22Rv1 (cell line): ENCODE measurements at regions not wholly inside any gene's neighbourhood (a gene's known extent, or its start where the extent isn't known, plus 50 kb on each side); places are given as distances from the start of the nearest gene placed in this dataset.

Source experiments
- H3K27ac ChIP-seq: fragments of 450-650 bp; 2 replicates; pipeline ENCODE4 v1.5.1; 2017
- ZFX ChIP-seq: fragments of 450-650 bp; IDR thresholded peaks from 2 replicates; pipeline ENCODE4 v1.6.1; 2017; ENCODE audit warnings: antibody characterized with exemption, borderline replicate concordance
- TF ChIP-seq, protein P1 (sequence below): fragments of 450-650 bp; IDR thresholded peaks from 2 replicates; pipeline ENCODE4 v1.5.1; 2017; ENCODE audit warnings: mild to moderate bottlenecking

DNA sequence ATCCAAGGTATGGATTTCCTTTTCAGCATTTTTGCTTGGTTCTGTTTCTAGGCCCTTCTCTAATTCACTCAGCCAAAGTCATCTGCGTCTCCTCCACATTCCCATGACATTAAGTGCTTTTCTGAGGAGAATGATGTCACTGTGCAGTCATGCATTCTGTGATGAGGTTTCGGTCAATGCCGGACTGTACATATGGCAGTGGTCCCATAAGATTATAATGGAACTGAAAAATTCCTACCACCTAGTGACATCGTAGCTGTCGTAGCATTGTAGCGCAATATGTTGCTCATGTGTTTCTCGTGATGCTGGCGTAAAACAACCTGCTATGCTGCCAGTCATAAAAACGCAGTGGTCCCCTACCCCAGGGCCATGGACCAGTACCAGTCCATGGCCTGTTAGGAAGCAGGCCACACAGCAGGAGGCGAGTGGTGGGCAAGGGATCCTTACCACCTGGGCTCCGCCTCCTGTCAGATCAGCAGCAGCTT is 63.4 kb upstream of the TNFRSF19 start:
- no peak for TF ChIP-seq ZFX
- TF ChIP-seq, protein P1, sequence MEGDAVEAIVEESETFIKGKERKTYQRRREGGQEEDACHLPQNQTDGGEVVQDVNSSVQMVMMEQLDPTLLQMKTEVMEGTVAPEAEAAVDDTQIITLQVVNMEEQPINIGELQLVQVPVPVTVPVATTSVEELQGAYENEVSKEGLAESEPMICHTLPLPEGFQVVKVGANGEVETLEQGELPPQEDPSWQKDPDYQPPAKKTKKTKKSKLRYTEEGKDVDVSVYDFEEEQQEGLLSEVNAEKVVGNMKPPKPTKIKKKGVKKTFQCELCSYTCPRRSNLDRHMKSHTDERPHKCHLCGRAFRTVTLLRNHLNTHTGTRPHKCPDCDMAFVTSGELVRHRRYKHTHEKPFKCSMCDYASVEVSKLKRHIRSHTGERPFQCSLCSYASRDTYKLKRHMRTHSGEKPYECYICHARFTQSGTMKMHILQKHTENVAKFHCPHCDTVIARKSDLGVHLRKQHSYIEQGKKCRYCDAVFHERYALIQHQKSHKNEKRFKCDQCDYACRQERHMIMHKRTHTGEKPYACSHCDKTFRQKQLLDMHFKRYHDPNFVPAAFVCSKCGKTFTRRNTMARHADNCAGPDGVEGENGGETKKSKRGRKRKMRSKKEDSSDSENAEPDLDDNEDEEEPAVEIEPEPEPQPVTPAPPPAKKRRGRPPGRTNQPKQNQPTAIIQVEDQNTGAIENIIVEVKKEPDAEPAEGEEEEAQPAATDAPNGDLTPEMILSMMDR, result no peak
- H3K27ac ChIP-seq, result no peak overlapping the region

DNA sequence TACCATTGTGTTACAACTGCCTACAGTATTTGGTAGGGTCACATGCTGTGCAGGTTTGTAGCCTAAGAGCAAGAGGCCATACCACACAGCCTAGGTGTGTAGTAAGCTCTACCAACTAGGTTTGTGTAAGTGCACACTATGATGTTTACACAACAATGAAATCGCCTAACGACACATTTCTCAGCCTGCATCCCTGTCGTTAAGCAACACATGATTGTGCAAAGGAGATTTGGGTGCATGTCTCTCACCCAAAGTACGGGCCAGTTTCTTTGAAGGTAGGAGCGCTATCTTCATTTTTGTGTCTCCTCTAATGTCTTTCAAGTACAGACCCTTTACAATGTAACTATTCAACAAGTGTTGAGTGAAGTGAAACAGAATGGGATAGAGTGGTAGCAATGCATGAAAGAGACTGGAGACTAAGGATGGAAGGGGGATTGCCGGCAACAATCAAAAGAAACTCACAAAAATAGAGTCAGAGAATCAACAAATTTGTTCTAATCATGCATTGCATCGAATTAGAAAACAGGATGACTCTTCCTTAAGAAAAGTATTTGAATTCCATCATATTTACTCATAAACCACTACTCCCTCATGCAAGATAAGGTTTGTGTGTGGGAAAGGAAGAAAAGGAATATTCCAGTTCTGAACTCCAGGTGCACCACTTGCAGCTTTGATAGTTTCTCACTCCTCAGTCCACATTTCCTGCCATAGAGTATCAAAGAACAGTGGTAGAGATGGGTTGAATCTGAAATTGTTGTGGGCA is 60.2 kb upstream of the TNFRSF19 start:
- TF ChIP-seq ZFX, result no peak
- TF ChIP-seq, protein P1, result no peak
- no peak overlapping the region for H3K27ac ChIP-seq

DNA sequence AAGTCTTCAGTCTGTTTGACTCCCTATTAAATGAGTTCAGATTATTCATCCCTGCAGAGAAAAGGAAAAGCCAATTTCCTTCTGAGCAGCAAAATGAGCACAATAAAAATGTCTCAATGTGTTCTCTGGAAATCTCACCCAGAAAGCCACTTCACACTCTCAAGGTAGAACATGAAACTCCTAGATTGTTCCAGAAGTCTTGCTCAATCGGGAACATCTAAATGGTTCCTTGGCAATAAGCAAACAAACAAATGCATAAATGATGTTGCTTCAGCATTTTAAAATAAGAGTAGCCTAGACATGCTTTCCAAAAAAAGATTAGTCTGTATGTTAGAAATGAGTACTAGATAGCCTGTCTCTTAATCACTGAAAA is 59.7 kb upstream of the TNFRSF19 start:
- no peak overlapping the region for H3K27ac ChIP-seq
- TF ChIP-seq ZFX, result no peak
- TF ChIP-seq, protein P1, result no peak

DNA sequence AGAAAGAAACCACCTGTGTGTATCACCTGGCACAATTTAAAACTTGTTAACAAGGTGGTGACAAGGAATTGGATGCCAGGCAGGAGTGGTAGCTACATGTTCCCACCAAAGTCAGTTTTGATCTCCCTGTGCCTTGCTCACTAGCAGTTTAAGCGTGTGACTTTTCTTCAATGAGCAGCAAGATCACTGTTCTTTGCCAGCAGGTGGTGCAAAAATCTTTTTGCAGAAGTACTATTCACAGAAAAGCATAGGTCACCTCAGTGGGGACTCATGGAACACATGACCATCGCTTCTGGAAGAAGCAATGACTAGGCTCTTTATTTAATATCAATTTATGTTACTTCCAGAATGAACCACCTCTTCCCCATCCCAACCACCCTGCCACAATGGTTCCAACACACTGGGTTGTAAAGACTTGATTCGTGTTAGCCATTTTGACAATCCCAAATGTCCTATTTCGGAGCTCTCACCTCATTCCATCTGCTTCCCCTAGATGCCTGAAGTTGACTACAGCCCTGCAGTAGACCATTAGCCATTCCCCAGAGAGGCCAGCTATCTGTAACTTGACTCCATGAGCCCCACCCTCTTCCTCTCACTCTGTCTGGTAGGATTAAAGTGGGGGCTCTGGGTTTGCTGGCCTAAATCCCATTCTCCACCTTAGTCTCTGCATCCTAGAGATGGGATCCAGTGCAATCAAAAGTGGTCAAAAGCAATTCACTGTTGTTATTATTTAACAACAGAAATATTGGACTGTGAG is 59.1 kb upstream of the TNFRSF19 start:
- TF ChIP-seq ZFX, result no peak
- TF ChIP-seq, protein P1, result 0 out of 2 replicates have a peak, but pooled peaks have one; percentile 8
- no peak overlapping the region for H3K27ac ChIP-seq

DNA sequence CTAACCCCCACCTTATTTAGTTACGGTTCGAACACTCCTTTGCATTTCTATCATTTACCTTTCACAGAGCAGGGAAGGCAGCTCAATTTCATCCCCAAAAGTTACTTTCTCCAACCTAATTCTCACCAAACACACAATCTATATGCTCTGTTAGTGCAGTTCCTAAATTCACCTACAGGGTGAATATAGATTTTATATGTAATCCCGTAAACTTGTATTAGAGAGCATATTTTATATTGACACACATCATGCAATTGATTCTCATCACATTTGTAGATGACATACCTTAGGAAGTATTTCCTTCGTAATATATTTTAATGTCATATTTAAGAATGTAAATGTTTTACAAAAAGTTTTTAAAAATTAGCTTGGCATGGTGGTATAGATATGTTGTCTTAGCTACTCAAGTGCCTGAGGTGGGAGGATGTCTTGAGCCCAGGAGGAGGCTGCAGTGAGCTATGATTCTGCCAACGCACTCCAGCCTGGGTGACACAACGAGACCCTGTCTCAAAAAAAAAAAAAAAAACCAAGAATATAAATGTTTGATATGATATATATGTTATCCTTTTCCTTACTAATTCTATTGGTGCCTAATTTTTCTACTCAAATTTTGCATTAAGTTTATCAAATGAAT is 57.3 kb upstream of the TNFRSF19 start:
- TF ChIP-seq, protein P1, result no peak
- TF ChIP-seq ZFX, result no peak
- no peak overlapping the region for H3K27ac ChIP-seq

DNA sequence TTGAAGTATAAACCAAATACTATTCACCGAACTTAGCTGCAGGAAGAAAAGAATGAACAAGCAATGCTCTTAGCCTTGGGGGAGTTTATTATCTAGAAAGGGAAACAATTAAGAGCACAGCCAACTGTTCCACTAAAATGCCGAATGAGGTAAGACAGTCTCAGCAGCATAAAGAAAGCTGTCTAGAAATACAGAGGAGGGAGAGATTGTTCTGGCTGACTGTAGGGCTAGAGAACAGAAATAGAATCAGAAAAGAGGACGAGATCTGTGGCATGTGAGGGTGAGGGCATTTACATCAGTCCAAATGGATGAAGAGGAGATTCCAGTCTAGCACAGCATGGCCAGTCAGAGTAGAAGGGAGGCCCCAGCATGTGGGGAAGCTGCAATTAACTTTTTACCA is 56.8 kb upstream of the TNFRSF19 start:
- no peak overlapping the region for H3K27ac ChIP-seq
- TF ChIP-seq, protein P1, result no peak
- TF ChIP-seq ZFX, result no peak
